HepG2 (cell line): ENCODE measurements at regions not wholly inside any gene's neighbourhood (a gene's known extent, or its start where the extent isn't known, plus 50 kb on each side); places are given as distances from the start of the nearest gene placed in this dataset.

Experiments
- CTCF ChIP-seq: sonication (generic); formaldehyde crosslinking; IDR thresholded peaks from 2 replicates; pipeline ENCODE4 v1.5.0; 2020; ENCODE audit warnings: mild to moderate bottlenecking, missing genetic modification reagents, moderate library complexity
- NR2F6 ChIP-seq, 2 experiments: IDR thresholded peaks; 2 replicates each; pipeline ENCODE4 v1.6.1; 2016; ENCODE audit warnings: antibody characterized with exemption in 1 of 2, mild to moderate bottlenecking in 1 of 2
- POLR2A ChIP-seq, 2 experiments: IDR thresholded peaks; 2 replicates each; pipeline ENCODE4 v1.6.1; 2011; ENCODE audit warnings: low read depth in 2 of 2, low read length in 2 of 2, mild to moderate bottlenecking in 1 of 2, moderate library complexity in 1 of 2; ENCODE audit not compliant: insufficient read depth in 1 of 2
- TARDBP ChIP-seq: sonication (generic); formaldehyde crosslinking; IDR thresholded peaks from 2 replicates; pipeline ENCODE4 v1.8.0; 2022; ENCODE audit warnings: mild to moderate bottlenecking, missing genetic modification reagents
- ZSCAN20 ChIP-seq: sonication (generic); formaldehyde crosslinking; IDR thresholded peaks from 2 replicates; pipeline ENCODE4 v1.4.0; 2020; ENCODE audit warnings: missing genetic modification reagents, mild to moderate bottlenecking, borderline replicate concordance

DNA sequence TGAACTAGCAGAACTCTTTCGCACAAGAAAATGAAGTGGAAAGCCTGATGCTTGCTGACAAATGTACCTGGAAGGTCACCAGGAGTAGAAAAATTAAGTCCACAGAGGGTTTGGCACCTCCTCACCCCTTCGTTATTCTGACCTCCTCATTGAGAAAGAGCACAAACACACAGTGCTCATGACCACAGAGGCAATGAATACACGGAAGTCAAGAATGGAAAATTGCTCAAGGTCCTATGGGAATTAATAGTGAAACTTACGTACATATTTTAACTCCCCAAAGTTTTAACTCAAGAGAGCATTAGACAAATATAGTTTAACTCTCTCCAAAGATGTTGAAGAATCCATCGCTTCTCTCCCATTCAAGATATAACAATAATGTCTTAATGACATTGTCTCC lies 83.6 kb upstream of the CAMK2D start:
- TF ChIP-seq CTCF (CRISPR knock-in tag), result no peak
- no peak for TF ChIP-seq TARDBP (CRISPR knock-in tag)
- no peak for TF ChIP-seq ZSCAN20 (CRISPR knock-in tag)
- no peak for TF ChIP-seq NR2F6 (IDR thresholded peaks at IDR 0.05)
- TF ChIP-seq NR2F6 (CRISPR knock-in tag; IDR thresholded peaks at IDR 0.05), result no peak
- TF ChIP-seq POLR2A (IDR thresholded peaks at IDR 0.05; ENCODE audit: insufficient read depth in 1 of 2, low read depth in 2 of 2, low read length in 2 of 2), result no peak
